NCI-H1417 treated with DMSO at 0.1 percent for 48 hours (cell line): ENCODE measurements at regions not wholly inside any gene's neighbourhood (a gene's known extent, or its start where the extent isn't known, plus 50 kb on each side); places are given as distances from the start of the nearest gene placed in this dataset.

Source experiments
- DNase-seq: peaks from one replicate; lab custom pipeline; 2025; lab: John Stamatoyannopoulos, UW

GRCh38 chr14:101230161-101230850 is 326.8 kb upstream of the RTL1 start:
- DNase-seq = no peak

- DNase-seq = no peak
Observed at GRCh38 chr14:101230851-101231550, 327.5 kb upstream of the RTL1 start.

DNA sequence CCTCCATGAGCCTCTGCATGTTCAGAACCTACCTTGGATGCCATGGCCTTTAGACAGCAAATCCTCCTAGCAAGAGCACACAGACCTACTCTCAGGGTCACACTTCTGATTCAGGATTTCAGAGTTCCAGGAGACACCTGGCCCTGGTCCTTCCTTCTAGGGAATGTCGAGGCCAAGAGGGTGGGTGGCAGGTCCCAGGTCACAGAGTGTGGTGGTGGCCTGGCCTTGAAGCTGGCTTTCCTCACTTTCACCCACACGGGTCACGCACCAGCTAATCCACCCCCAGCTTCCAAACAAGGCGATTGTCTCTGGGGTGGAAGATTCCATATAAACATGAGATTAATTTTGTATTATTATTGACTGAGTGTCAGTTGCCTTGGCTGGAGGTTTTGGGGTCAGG is 328.3 kb upstream of the RTL1 start:
- no peak for DNase-seq

- no peak for DNase-seq
Observed at GRCh38 chr14:101232340-101233020, 328.8 kb upstream of the DIO3 start.

DNA sequence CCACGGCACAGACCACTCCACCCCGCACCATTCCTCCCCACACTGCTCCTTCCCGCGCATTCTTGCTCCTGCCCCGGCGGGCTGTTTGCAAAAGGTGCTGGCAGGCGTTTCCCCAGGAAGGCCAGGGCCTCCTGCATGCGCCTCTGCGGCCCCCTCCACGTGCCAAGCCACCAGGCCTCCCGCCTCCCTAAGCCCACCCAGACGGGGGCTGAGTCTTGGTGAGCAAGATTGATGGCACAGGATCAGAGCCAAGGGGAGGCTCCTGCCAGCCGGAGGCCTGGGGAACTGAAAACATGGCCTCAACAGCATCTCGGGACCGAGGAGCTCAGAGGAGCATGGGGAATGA is 328.3 kb upstream of the DIO3 start:
- DNase-seq = no peak

DNA sequence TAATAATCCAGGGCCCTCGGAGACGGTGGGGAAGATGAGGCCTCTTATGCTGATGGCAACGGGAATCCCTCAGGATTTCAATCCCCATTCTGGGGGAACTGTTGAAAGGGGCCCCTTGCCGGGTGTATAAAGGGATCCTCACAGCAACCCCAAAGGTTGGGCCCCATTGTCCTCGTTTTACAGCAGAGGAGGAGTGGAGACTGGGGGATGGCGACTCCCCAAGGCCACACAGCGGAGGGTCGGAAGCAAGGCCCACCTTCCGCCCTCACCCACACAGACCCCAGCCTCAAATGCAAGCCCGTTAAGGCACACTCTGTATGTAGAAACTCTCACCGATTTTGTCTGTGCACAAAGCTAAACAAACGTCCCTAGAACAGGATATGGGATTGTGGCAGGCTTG is 327.9 kb upstream of the DIO3 start:
- no peak for DNase-seq

- DNase-seq = no peak
Observed at GRCh38 chr14:101233808-101234207, 327.5 kb upstream of the DIO3 start.

GRCh38 chr14:101234244-101234937 is 326.9 kb upstream of the DIO3 start:
- no peak for DNase-seq

GRCh38 chr14:101234999-101235334 is 326.3 kb upstream of the DIO3 start:
- no peak for DNase-seq

DNA sequence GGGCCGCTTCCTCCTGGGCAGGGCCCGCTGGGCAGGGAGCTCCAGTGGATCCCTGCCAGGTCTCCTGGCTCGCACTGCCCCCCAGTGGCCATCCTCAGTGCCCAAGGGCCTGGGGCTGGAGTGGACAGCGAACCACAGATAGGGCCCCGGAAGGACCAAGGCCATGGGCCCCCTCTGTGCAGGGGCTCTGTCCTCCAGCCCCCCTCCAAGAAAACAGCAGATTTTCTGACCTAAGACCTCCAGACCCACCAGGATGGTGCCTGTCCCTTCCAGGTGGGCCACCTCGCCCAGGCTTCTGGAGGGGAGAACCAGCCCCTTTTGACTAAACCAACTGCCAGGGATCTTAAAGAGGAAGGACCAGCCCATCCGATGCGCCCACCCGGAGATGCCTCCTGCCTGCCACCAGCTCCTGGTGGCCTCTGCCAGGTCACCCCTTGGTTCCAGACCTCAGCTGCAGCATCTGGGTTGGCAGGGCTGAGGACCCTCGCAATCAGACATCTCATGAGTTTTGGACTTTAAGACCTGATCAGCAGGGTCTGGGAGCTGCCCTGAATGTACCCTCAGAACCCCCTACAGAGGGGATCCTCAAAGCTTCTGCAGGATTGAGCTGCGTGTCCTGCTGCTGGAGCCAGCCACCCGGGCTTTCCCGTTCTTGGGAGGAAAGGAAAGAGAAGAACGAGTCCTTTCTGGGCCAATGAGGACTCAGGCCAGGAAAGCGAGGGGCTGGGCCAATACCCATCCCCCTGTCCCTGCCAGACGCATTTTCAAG is 325.8 kb upstream of the DIO3 start:
- no peak for DNase-seq

DNA sequence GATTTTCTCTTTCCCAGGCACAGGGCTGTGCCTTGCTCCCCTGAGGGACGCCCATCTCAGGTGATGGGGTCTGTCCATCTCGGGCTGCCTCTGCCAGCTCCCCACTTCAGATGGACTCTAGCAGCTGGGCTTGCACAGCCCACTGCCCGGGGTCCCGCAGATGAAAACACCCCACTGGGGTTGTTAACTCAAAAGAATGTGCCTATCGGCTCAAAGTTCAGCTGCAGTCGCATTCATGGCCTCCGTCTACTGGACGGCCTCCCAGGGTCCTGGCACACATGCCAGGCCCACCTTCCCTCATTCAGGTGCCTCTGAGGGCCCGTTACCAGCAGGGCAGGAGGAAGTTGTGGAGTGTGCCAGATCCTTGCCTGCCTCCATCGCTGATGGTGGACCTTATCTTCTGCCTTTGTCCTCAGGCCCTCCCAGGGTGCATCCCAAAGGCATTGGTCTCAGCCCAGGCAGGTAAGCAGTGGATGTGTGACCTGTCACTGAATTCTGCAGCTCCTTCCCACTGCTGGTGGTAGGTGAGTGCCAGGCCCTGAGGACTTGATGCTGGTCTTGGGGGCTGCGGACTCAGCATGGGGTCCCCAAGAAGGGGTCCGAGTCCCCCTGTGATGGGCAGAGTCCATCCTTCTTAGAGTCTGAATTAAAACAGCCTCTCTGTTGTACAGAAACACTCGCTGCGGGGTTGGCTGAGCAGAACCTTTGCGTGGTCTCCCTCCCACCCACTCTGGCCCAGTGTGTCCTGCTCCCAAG is 324.6 kb upstream of the DIO3 start:
- DNase-seq = no peak

DNA sequence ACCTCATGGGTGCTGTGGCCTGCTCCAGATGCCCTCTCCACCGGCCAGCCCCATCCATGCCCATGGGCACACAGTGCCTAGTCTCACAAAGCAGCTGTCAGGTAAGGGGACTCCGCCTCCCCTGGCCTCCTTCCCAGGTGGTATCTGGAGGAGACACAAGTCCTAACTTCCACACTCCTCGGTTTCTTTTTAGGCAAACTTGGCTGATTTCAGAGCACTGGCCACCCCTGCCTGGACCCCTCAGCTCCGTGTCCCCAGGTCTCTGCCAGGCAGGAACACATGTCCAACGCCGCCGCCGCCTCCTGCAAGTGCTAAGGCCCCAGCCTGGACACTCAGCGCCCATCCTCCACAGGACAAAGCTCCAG is 324.1 kb upstream of the DIO3 start:
- DNase-seq = no peak

GRCh38 chr14:101239065-101239464 is 322.2 kb upstream of the DIO3 start:
- no peak for DNase-seq

DNA sequence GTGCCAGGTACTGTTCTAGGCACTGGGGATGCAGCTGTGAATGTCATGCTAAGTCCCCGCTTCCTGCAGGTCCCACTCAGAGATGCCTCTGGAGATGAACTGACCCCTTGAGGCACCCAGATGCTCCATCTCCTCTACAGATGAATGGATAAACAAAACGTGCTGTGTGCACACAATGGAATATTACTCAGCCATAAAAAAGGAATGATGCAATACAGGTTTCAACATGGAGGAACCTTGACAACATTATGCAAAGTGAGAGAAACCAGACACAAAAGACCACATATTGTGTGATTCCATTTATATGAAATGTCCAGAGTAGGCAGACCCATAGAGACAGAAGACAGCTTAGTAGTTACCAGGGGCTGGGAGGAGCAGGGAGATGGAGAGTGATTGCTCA is 320.1 kb upstream of the DIO3 start:
- DNase-seq = no peak

- no peak for DNase-seq
Observed at GRCh38 chr14:101241807-101242278, 319.5 kb upstream of the DIO3 start.

- DNase-seq = no peak
Observed at GRCh38 chr14:101242442-101243385, 318.6 kb upstream of the DIO3 start.

- no peak for DNase-seq
Observed at GRCh38 chr14:101243587-101244338, 317.5 kb upstream of the DIO3 start.

- DNase-seq = no peak
Observed at GRCh38 chr14:101246894-101247841, 314.1 kb upstream of the DIO3 start.
